ENCODE measurements at regions not wholly inside any gene's neighbourhood (a gene's known extent, or its start where the extent isn't known, plus 50 kb on each side); places are given as distances from the start of the nearest gene placed in this dataset.

- TF ChIP-seq EZH2 (IDR thresholded peaks at IDR 0.05; ENCODE audit: borderline replicate concordance, insufficient read depth, low read length, poor library complexity, severe bottlenecking) (no peak), POLR2AphosphoS5 (IDR thresholded peaks at IDR 0.05) (no peak), EP300 (conservative IDR thresholded peaks at IDR 0.05; ENCODE audit: poor library complexity, severe bottlenecking) (no peak), RAD21 (conservative IDR thresholded peaks at IDR 0.05) (no peak), TAF1 (IDR thresholded peaks at IDR 0.05; ENCODE audit: low read depth) (no peak), MXI1 (conservative IDR thresholded peaks at IDR 0.05; ENCODE audit: poor library complexity, severe bottlenecking) (no peak), CTCF (IDR thresholded peaks at IDR 0.05; ENCODE audit: poor library complexity, severe bottlenecking) (no peak), SMC3 (conservative IDR thresholded peaks at IDR 0.05; ENCODE audit: poor library complexity) (no peak), REST (IDR thresholded peaks at IDR 0.05; ENCODE audit: borderline replicate concordance) (no peak)
- no peaks in the 10 kb centered on the region for H3F3A ChIP-seq (ENCODE audit: insufficient read depth, low read length, poor library complexity, severe bottlenecking)
- H3K9me2 ChIP-seq (ENCODE audit: insufficient read depth, low read length), result no peaks in the 10 kb centered on the region
These were observed 354.9 kb downstream of the TMEM135 start for GRCh38 chr11:87392665-87393064.

GRCh38 chr11:87391496-87391895, 353.8 kb downstream of the TMEM135 start:
- Histone ChIP-seq H3K4me2 (ENCODE audit: low read length) (no peak overlapping the region), H3K9me2 (ENCODE audit: insufficient read depth, low read length) (no peaks in the 10 kb centered on the region), H3K79me2 (replicated peaks; ENCODE audit: insufficient read depth, low read length) (no peaks in the 10 kb centered on the region), H2AFZ (ENCODE audit: low read depth, low read length) (no peak overlapping the region), H4K20me1 (ENCODE audit: insufficient read depth) (no peaks in the 10 kb centered on the region), H3K27ac (ENCODE audit: low read length) (no peak overlapping the region), H3K9ac (ENCODE audit: low read length) (no peak overlapping the region), H3K9me3 (ENCODE audit: low read length) (no peaks in the 10 kb centered on the region), H3K27me3 (ENCODE audit: insufficient read depth, low read depth, low read length) (no peaks in the 10 kb centered on the region), H3K4me3 (ENCODE audit: low read length) (no peak overlapping the region), H3F3A (ENCODE audit: insufficient read depth, low read length, poor library complexity, severe bottlenecking) (no peaks in the 10 kb centered on the region), H3K36me3 (ENCODE audit: insufficient read depth, low read length) (no peaks in the 10 kb centered on the region)
- TF ChIP-seq MXI1 (conservative IDR thresholded peaks at IDR 0.05; ENCODE audit: poor library complexity, severe bottlenecking) (no peak), TAF1 (IDR thresholded peaks at IDR 0.05; ENCODE audit: low read depth) (no peak), REST (IDR thresholded peaks at IDR 0.05; ENCODE audit: borderline replicate concordance) (no peak), RAD21 (conservative IDR thresholded peaks at IDR 0.05) (no peak), EZH2 (IDR thresholded peaks at IDR 0.05; ENCODE audit: borderline replicate concordance, insufficient read depth, low read length, poor library complexity, severe bottlenecking) (no peak), POLR2AphosphoS5 (IDR thresholded peaks at IDR 0.05) (no peak), SMC3 (conservative IDR thresholded peaks at IDR 0.05; ENCODE audit: poor library complexity) (no peak), EP300 (conservative IDR thresholded peaks at IDR 0.05; ENCODE audit: poor library complexity, severe bottlenecking) (no peak), CTCF (IDR thresholded peaks at IDR 0.05; ENCODE audit: poor library complexity, severe bottlenecking) (no peak)

More at GRCh38 chr11:87392665-87393064, 354.9 kb downstream of the TMEM135 start:
- no peak overlapping the region for H3K4me2 ChIP-seq (ENCODE audit: low read length)
- no peaks in the 10 kb centered on the region for H3K9me3 ChIP-seq (ENCODE audit: low read length)
- H3K27me3 ChIP-seq (ENCODE audit: insufficient read depth, low read depth, low read length), result no peaks in the 10 kb centered on the region
- no peak overlapping the region for H3K4me3 ChIP-seq (ENCODE audit: low read length)
- H3K79me2 ChIP-seq (replicated peaks; ENCODE audit: insufficient read depth, low read length), result no peaks in the 10 kb centered on the region
- H3K9ac ChIP-seq (ENCODE audit: low read length), result no peak overlapping the region
- no peaks in the 10 kb centered on the region for H4K20me1 ChIP-seq (ENCODE audit: insufficient read depth)
- H2AFZ ChIP-seq (ENCODE audit: low read depth, low read length), result no peak overlapping the region
- no peaks in the 10 kb centered on the region for H3K36me3 ChIP-seq (ENCODE audit: insufficient read depth, low read length)
- H3K27ac ChIP-seq (ENCODE audit: low read length), result no peak overlapping the region

All from neural cell (in vitro differentiated cells).